Gastrocnemius medialis (tissue), 4 donors: ENCODE measurements at regions not wholly inside any gene's neighbourhood (a gene's known extent, or its start where the extent isn't known, plus 50 kb on each side); places are given as distances from the start of the nearest gene placed in this dataset.

Source experiments
- POLR2A ChIP-seq, 2 donors: fragments of 450-650 bp; IDR thresholded peaks; one replicate each; pipeline ENCODE4 v1.6.1; 2017; ENCODE audit warnings: antibody characterized with exemption in 2 of 2, mild to moderate bottlenecking in 2 of 2, moderate library complexity in 2 of 2
- TF ChIP-seq, protein P1 (sequence below), 5 experiments: fragments of 450-650 bp in 3 of 5; fragments of 200-600 bp in 2 of 5; sonication (generic) in 2 of 5; IDR thresholded peaks in 4 of 5; conservative IDR thresholded peaks in 1 of 5; 1 replicate in 4 of 5; 2 replicates in 1 of 5; pipeline ENCODE4 v1.5.1; 2016 to 2019; ENCODE audit warnings: antibody characterized with exemption in 5 of 5, mild to moderate bottlenecking in 3 of 5, moderate library complexity in 3 of 5

- TF ChIP-seq, protein P1, sequence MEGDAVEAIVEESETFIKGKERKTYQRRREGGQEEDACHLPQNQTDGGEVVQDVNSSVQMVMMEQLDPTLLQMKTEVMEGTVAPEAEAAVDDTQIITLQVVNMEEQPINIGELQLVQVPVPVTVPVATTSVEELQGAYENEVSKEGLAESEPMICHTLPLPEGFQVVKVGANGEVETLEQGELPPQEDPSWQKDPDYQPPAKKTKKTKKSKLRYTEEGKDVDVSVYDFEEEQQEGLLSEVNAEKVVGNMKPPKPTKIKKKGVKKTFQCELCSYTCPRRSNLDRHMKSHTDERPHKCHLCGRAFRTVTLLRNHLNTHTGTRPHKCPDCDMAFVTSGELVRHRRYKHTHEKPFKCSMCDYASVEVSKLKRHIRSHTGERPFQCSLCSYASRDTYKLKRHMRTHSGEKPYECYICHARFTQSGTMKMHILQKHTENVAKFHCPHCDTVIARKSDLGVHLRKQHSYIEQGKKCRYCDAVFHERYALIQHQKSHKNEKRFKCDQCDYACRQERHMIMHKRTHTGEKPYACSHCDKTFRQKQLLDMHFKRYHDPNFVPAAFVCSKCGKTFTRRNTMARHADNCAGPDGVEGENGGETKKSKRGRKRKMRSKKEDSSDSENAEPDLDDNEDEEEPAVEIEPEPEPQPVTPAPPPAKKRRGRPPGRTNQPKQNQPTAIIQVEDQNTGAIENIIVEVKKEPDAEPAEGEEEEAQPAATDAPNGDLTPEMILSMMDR (IDR thresholded peaks at IDR 0.05 in 4 of 5, conservative IDR thresholded peaks at IDR 0.05 in 1 of 5) = no peak
- no peak for TF ChIP-seq POLR2A (IDR thresholded peaks at IDR 0.05)
Observed at GRCh38 chr4:163816494-163816893, 322.0 kb downstream of the TMA16 start.
